ENCODE measurements at regions not wholly inside any gene's neighbourhood (a gene's known extent, or its start where the extent isn't known, plus 50 kb on each side); places are given as distances from the start of the nearest gene placed in this dataset.

GRCh38 chr9:74431467-74431866 lies 65.7 kb upstream of the RORB start:
- Histone ChIP-seq H3K9me3 (replicated peaks in 1 of 2; ENCODE audit: control insufficient read depth in 1 of 2, insufficient read depth in 1 of 2, low read length in 2 of 2) (no peaks in the 10 kb centered on the region), H3K36me3 (replicated peaks in 1 of 2; ENCODE audit: control insufficient read depth in 1 of 2, insufficient read depth in 2 of 2, low read length in 2 of 2) (no peaks in the 10 kb centered on the region), H3K4me1 (ENCODE audit: control insufficient read depth in 1 of 2, insufficient read depth in 2 of 2, low read length in 2 of 2) (no peaks in the 10 kb centered on the region), H3K9ac (ENCODE audit: insufficient read depth, low read length, poor library complexity, severe bottlenecking) (no peak overlapping the region), H3K27ac (ENCODE audit: low read depth in 1 of 2, low read length in 2 of 2) (no peak overlapping the region), H2AFZ (ENCODE audit: insufficient read depth, low read depth, low read length, poor library complexity, severe bottlenecking) (no peak overlapping the region), H3K79me2 (ENCODE audit: insufficient read depth, low read length) (no peaks in the 10 kb centered on the region), H3K4me2 (replicated peaks; ENCODE audit: extremely low read depth, low read length, poor library complexity, severe bottlenecking) (no peak overlapping the region), H3K27me3 (ENCODE audit: control insufficient read depth in 2 of 2, insufficient read depth in 2 of 2, low read length in 2 of 2) (no peaks in the 10 kb centered on the region), H4K20me1 (ENCODE audit: insufficient read depth, low read length) (no peaks in the 10 kb centered on the region), H3K4me3 (replicated peaks in 1 of 3; ENCODE audit: low read depth in 2 of 3, low read length in 3 of 3) (no peak overlapping the region)
- 100% methylated on average over 1 of the region's 1 CpG for WGBS (ENCODE audit: insufficient coverage)
- Mint-ChIP-seq H3K27ac (no peak overlapping the region), H3K9me3 (peaks cover 0 to 2% (median 2%) of the 10 kb centered on the region in 7 donors), H3K4me1 (no peaks in the 10 kb centered on the region), H3K4me3 (no peak overlapping the region), H3K36me3 (no peaks in the 10 kb centered on the region), H3K27me3 (ENCODE audit: low read depth in 3 of 3) (peaks cover 2 to 4% (median 3%) of the 10 kb centered on the region in 3 donors)
- TF ChIP-seq CTCF (IDR thresholded peaks at IDR 0.05), result no peak
- DNase-seq, result no peak
- intact Hi-C loops (cut with micrococcal nuclease), result no loop called here

- H2AFZ ChIP-seq (ENCODE audit: insufficient read depth, low read depth, low read length, poor library complexity, severe bottlenecking), result no peak overlapping the region
- peak overlapping the region in 1 of 2 donors; percentile 9 for H3K4me3 Mint-ChIP-seq
- H3K9ac ChIP-seq (ENCODE audit: insufficient read depth, low read length, poor library complexity, severe bottlenecking), result no peak overlapping the region
- H3K79me2 ChIP-seq (ENCODE audit: insufficient read depth, low read length), result no peaks in the 10 kb centered on the region
- peaks cover 0 to 5% (median 0%) of the 10 kb centered on the region in 7 donors for H3K9me3 Mint-ChIP-seq
- H3K4me2 ChIP-seq (replicated peaks; ENCODE audit: extremely low read depth, low read length, poor library complexity, severe bottlenecking), result no peak overlapping the region
- DNase-seq, result no peak
- H4K20me1 ChIP-seq (ENCODE audit: insufficient read depth, low read length), result no peaks in the 10 kb centered on the region
- H3K27me3 ChIP-seq (ENCODE audit: control insufficient read depth in 2 of 2, insufficient read depth in 2 of 2, low read length in 2 of 2), result no peaks in the 10 kb centered on the region
- no peaks in the 10 kb centered on the region for H3K36me3 Mint-ChIP-seq
- TF ChIP-seq CTCF (IDR thresholded peaks at IDR 0.05), result no peak
- intact Hi-C loops (cut with micrococcal nuclease), result no loop called here
- H3K9me3 ChIP-seq (replicated peaks in 1 of 2; ENCODE audit: control insufficient read depth in 1 of 2, insufficient read depth in 1 of 2, low read length in 2 of 2), result no peaks in the 10 kb centered on the region
- no peak overlapping the region for H3K27ac Mint-ChIP-seq
- no CpG with 5 or more reads among the region's 2 CpGs for WGBS (ENCODE audit: insufficient coverage)
- no peak overlapping the region for H3K4me3 ChIP-seq (replicated peaks in 1 of 3; ENCODE audit: low read depth in 2 of 3, low read length in 3 of 3)
- H3K27ac ChIP-seq (ENCODE audit: low read depth in 1 of 2, low read length in 2 of 2), result no peak overlapping the region
- peaks cover 0 to 1% (median 0%) of the 10 kb centered on the region in 3 donors for H3K27me3 Mint-ChIP-seq (ENCODE audit: low read depth in 3 of 3)
- no peaks in the 10 kb centered on the region for H3K36me3 ChIP-seq (replicated peaks in 1 of 2; ENCODE audit: control insufficient read depth in 1 of 2, insufficient read depth in 2 of 2, low read length in 2 of 2)
- H3K4me1 ChIP-seq (ENCODE audit: control insufficient read depth in 1 of 2, insufficient read depth in 2 of 2, low read length in 2 of 2), result no peaks in the 10 kb centered on the region
- H3K4me1 Mint-ChIP-seq, result no peaks in the 10 kb centered on the region
Observed at GRCh38 chr9:74443036-74443750, 53.9 kb upstream of the RORB start.

Measured in CD14-positive monocyte (primary cell).